ENCODE measurements at regions not wholly inside any gene's neighbourhood (a gene's known extent, or its start where the extent isn't known, plus 50 kb on each side); places are given as distances from the start of the nearest gene placed in this dataset.
A peak's percentile ranks its signal among the peaks of the same experiment; 100 is the strongest.
"Not testable (repeated sequence)": the region's sequence is repeated elsewhere in the genome, so short reads cannot be mapped to it uniquely, and the experiment has no call there.

- no peak overlapping the region for H3K27ac Mint-ChIP-seq
- peaks cover 1 to 34% (median 11%) of the 10 kb centered on the region in 5 donors for H3K9me3 Mint-ChIP-seq
- no peaks in the 10 kb centered on the region for H3K9me3 ChIP-seq (ENCODE audit: low read length)
- no peak overlapping the region for H3K27ac ChIP-seq (ENCODE audit: low read depth, low read length)
- no peaks in the 10 kb centered on the region for H3K36me3 ChIP-seq (ENCODE audit: insufficient read depth, low read length)
- H3K4me1 ChIP-seq (ENCODE audit: insufficient read depth, low read length), result no peaks in the 10 kb centered on the region
- DNase-seq, result no peak
- no peak overlapping the region for H3K4me3 Mint-ChIP-seq
- no peaks in the 10 kb centered on the region for H3K4me1 Mint-ChIP-seq
- H3K27me3 ChIP-seq (ENCODE audit: insufficient read depth, low read length, poor library complexity, severe bottlenecking), result no peaks in the 10 kb centered on the region
- H3K36me3 Mint-ChIP-seq, result no peaks in the 10 kb centered on the region
- POLR2A ChIA-PET, result no interaction called here
- no peak overlapping the region for H3K4me3 ChIP-seq (ENCODE audit: low read length)
- CTCF ChIA-PET, result no interaction called here
- H3K27me3 Mint-ChIP-seq, result no peaks in the 10 kb centered on the region
Measured at GRCh38 chr3:86382556-86382955, 608.4 kb downstream of the VGLL3 start.

- Mint-ChIP-seq H3K27me3 (no peaks in the 10 kb centered on the region), H3K36me3 (no peaks in the 10 kb centered on the region), H3K4me3 (no peak overlapping the region), H3K4me1 (no peaks in the 10 kb centered on the region), H3K27ac (no peak overlapping the region), H3K9me3 (peaks cover 1 to 41% (median 11%) of the 10 kb centered on the region in 5 donors)
- H3K27me3 ChIP-seq (ENCODE audit: insufficient read depth, low read length, poor library complexity, severe bottlenecking), result no peaks in the 10 kb centered on the region
- no peak for DNase-seq
- CTCF ChIA-PET, result no interaction called here
- POLR2A ChIA-PET, result no interaction called here
- no peaks in the 10 kb centered on the region for H3K36me3 ChIP-seq (ENCODE audit: insufficient read depth, low read length)
- no peak overlapping the region for H3K4me3 ChIP-seq (ENCODE audit: low read length)
- H3K4me1 ChIP-seq (ENCODE audit: insufficient read depth, low read length), result no peaks in the 10 kb centered on the region
- no peak overlapping the region for H3K27ac ChIP-seq (ENCODE audit: low read depth, low read length)
- H3K9me3 ChIP-seq (ENCODE audit: low read length), result no peaks in the 10 kb centered on the region
Measured at GRCh38 chr3:86381247-86381646, 609.7 kb downstream of the VGLL3 start.

- ChIA-PET CTCF (no interaction called here), POLR2A (no interaction called here)
- Histone ChIP-seq H3K9me3 (ENCODE audit: low read length) (no peaks in the 10 kb centered on the region), H3K36me3 (ENCODE audit: insufficient read depth, low read length) (no peaks in the 10 kb centered on the region), H3K4me3 (ENCODE audit: low read length) (no peak overlapping the region), H3K27me3 (ENCODE audit: insufficient read depth, low read length, poor library complexity, severe bottlenecking) (no peaks in the 10 kb centered on the region), H3K4me1 (ENCODE audit: insufficient read depth, low read length) (no peaks in the 10 kb centered on the region), H3K27ac (ENCODE audit: low read depth, low read length) (no peak overlapping the region)
- no peaks in the 10 kb centered on the region for H3K27me3 Mint-ChIP-seq
- H3K36me3 Mint-ChIP-seq, result no peaks in the 10 kb centered on the region
- no peak for DNase-seq
- no peaks in the 10 kb centered on the region for H3K4me1 Mint-ChIP-seq
- H3K27ac Mint-ChIP-seq, result no peak overlapping the region
- peaks cover 1 to 34% (median 10%) of the 10 kb centered on the region in 5 donors for H3K9me3 Mint-ChIP-seq
- H3K4me3 Mint-ChIP-seq, result no peak overlapping the region
Measured at GRCh38 chr3:86379280-86379679, 611.7 kb downstream of the VGLL3 start.

- Histone ChIP-seq H3K36me3 (ENCODE audit: insufficient read depth, low read length) (no peaks in the 10 kb centered on the region), H3K27me3 (ENCODE audit: insufficient read depth, low read length, poor library complexity, severe bottlenecking) (no peaks in the 10 kb centered on the region), H3K4me3 (ENCODE audit: low read length) (no peak overlapping the region), H3K9me3 (ENCODE audit: low read length) (no peaks in the 10 kb centered on the region), H3K27ac (ENCODE audit: low read depth, low read length) (no peak overlapping the region), H3K4me1 (ENCODE audit: insufficient read depth, low read length) (no peaks in the 10 kb centered on the region)
- Mint-ChIP-seq H3K4me3 (no peak overlapping the region), H3K27me3 (no peaks in the 10 kb centered on the region), H3K9me3 (peaks cover 1 to 38% (median 10%) of the 10 kb centered on the region in 5 donors), H3K4me1 (no peaks in the 10 kb centered on the region), H3K36me3 (no peaks in the 10 kb centered on the region), H3K27ac (no peak overlapping the region)
- POLR2A ChIA-PET, result no interaction called here
- CTCF ChIA-PET, result no interaction called here
- DNase-seq, result no peak
Measured at GRCh38 chr3:86378829-86379228, 612.1 kb downstream of the VGLL3 start.

- H3K4me1 ChIP-seq (ENCODE audit: insufficient read depth, low read length); H3K27ac Mint-ChIP-seq; DNase-seq; CTCF ChIA-PET; H3K36me3 Mint-ChIP-seq; H3K4me3 Mint-ChIP-seq; H3K27ac ChIP-seq (ENCODE audit: low read depth, low read length); H3K27me3 Mint-ChIP-seq; H3K4me1 Mint-ChIP-seq; H3K36me3 ChIP-seq (ENCODE audit: insufficient read depth, low read length); H3K9me3 ChIP-seq (ENCODE audit: low read length); H3K27me3 ChIP-seq (ENCODE audit: insufficient read depth, low read length, poor library complexity, severe bottlenecking); H3K4me3 ChIP-seq (ENCODE audit: low read length); POLR2A ChIA-PET: not testable (repeated sequence)
- peaks cover 0 to 22% (median 8%) of the 10 kb centered on the region in 5 donors for H3K9me3 Mint-ChIP-seq
Measured at GRCh38 chr3:86335566-86335965, 655.4 kb downstream of the VGLL3 start.

GRCh38 chr3:86333636-86334035 lies 657.3 kb downstream of the VGLL3 start:
- ChIA-PET CTCF (no interaction called here), POLR2A (no interaction called here)
- peaks cover 0 to 17% (median 12%) of the 10 kb centered on the region in 5 donors for H3K9me3 Mint-ChIP-seq
- H3K36me3 ChIP-seq (ENCODE audit: insufficient read depth, low read length), result no peaks in the 10 kb centered on the region
- no peak overlapping the region for H3K27ac ChIP-seq (ENCODE audit: low read depth, low read length)
- no peaks in the 10 kb centered on the region for H3K4me1 Mint-ChIP-seq
- H3K4me1 ChIP-seq (ENCODE audit: insufficient read depth, low read length), result no peaks in the 10 kb centered on the region
- no peaks in the 10 kb centered on the region for H3K27me3 Mint-ChIP-seq
- no peaks in the 10 kb centered on the region for H3K9me3 ChIP-seq (ENCODE audit: low read length)
- no peaks in the 10 kb centered on the region for H3K27me3 ChIP-seq (ENCODE audit: insufficient read depth, low read length, poor library complexity, severe bottlenecking)
- no peak overlapping the region for H3K4me3 ChIP-seq (ENCODE audit: low read length)
- H3K4me3 Mint-ChIP-seq, result no peak overlapping the region
- no peak overlapping the region for H3K27ac Mint-ChIP-seq
- DNase-seq, result no peak
- no peaks in the 10 kb centered on the region for H3K36me3 Mint-ChIP-seq

GRCh38 chr3:86303935-86304334 lies 687.0 kb downstream of the VGLL3 start:
- H3K27ac ChIP-seq (ENCODE audit: low read depth, low read length), result no peak overlapping the region
- H3K27me3 ChIP-seq (ENCODE audit: insufficient read depth, low read length, poor library complexity, severe bottlenecking), result no peaks in the 10 kb centered on the region
- Mint-ChIP-seq H3K27ac (no peak overlapping the region), H3K36me3 (no peaks in the 10 kb centered on the region), H3K9me3 (peaks cover 7 to 34% (median 13%) of the 10 kb centered on the region in 5 donors), H3K4me1 (no peaks in the 10 kb centered on the region), H3K27me3 (no peaks in the 10 kb centered on the region), H3K4me3 (no peak overlapping the region)
- DNase-seq, result no peak
- no peaks in the 10 kb centered on the region for H3K36me3 ChIP-seq (ENCODE audit: insufficient read depth, low read length)
- no peak overlapping the region for H3K4me3 ChIP-seq (ENCODE audit: low read length)
- no peaks in the 10 kb centered on the region for H3K9me3 ChIP-seq (ENCODE audit: low read length)
- ChIA-PET CTCF (no interaction called here), POLR2A (no interaction called here)
- no peaks in the 10 kb centered on the region for H3K4me1 ChIP-seq (ENCODE audit: insufficient read depth, low read length)

- Histone ChIP-seq H3K4me3 (ENCODE audit: low read length) (no peak overlapping the region), H3K27ac (ENCODE audit: low read depth, low read length) (no peak overlapping the region), H3K4me1 (ENCODE audit: insufficient read depth, low read length) (no peaks in the 10 kb centered on the region), H3K36me3 (ENCODE audit: insufficient read depth, low read length) (no peaks in the 10 kb centered on the region), H3K27me3 (ENCODE audit: insufficient read depth, low read length, poor library complexity, severe bottlenecking) (no peaks in the 10 kb centered on the region), H3K9me3 (ENCODE audit: low read length) (no peaks in the 10 kb centered on the region)
- ChIA-PET CTCF (no interaction called here), POLR2A (no interaction called here)
- Mint-ChIP-seq H3K4me3 (no peak overlapping the region), H3K9me3 (peaks cover 0 to 25% (median 5%) of the 10 kb centered on the region in 5 donors), H3K4me1 (no peaks in the 10 kb centered on the region), H3K36me3 (no peaks in the 10 kb centered on the region), H3K27ac (no peak overlapping the region), H3K27me3 (no peaks in the 10 kb centered on the region)
- DNase-seq, result peak in 1 of 5 donors; percentile 37
Measured at GRCh38 chr3:86282106-86282787, 708.7 kb downstream of the VGLL3 start.
